CD14-positive monocyte (primary cell): ENCODE measurements at regions not wholly inside any gene's neighbourhood (a gene's known extent, or its start where the extent isn't known, plus 50 kb on each side); places are given as distances from the start of the nearest gene placed in this dataset.

Experiments used
- DNase-seq, 3 donors: peaks; one replicate each; pipeline ENCODE4 v3.0.0-alpha.2; 2011 to 2022
- H2AFZ ChIP-seq: 2 replicates; pipeline ENCODE4 v1.6.0; 2012; ENCODE audit warnings: mild to moderate bottlenecking, low read depth, low read length, inconsistent platforms; ENCODE audit not compliant: insufficient read depth, poor library complexity, severe bottlenecking
- H3K27ac ChIP-seq, 2 donors: 1 replicate in 1 of 2; 2 replicates in 1 of 2; pipeline ENCODE4 v1.5.1; 2012 to 2013; ENCODE audit warnings: low read length in 2 of 2, control low read depth in 1 of 2, inconsistent platforms in 1 of 2, low read depth in 1 of 2, mild to moderate bottlenecking in 1 of 2
- H3K27me3 ChIP-seq, 2 donors: one replicate each; pipeline versions ENCODE4 v1.6.0 to v1.6.1; 2011 to 2013; ENCODE audit warnings: low read length in 2 of 2; ENCODE audit not compliant: control insufficient read depth in 2 of 2, insufficient read depth in 2 of 2
- H3K36me3 ChIP-seq, 2 donors: replicated peaks in 1 of 2; 1 replicate in 1 of 2; 2 replicates in 1 of 2; pipeline versions ENCODE4 v1.5.1 to v1.6.1; 2012 to 2013; ENCODE audit warnings: low read length in 2 of 2, control low read depth in 1 of 2, inconsistent platforms in 1 of 2, mild to moderate bottlenecking in 1 of 2; ENCODE audit not compliant: insufficient read depth in 2 of 2, control insufficient read depth in 1 of 2
- H3K4me1 ChIP-seq, 2 donors: 1 replicate in 1 of 2; 2 replicates in 1 of 2; pipeline versions ENCODE4 v1.5.1 to v1.6.1; 2012 to 2013; ENCODE audit warnings: low read length in 2 of 2, control low read depth in 1 of 2, inconsistent platforms in 1 of 2, mild to moderate bottlenecking in 1 of 2, moderate library complexity in 1 of 2; ENCODE audit not compliant: insufficient read depth in 2 of 2, control insufficient read depth in 1 of 2
- H3K4me2 ChIP-seq: replicated peaks from 2 replicates; pipeline ENCODE3; 2012; ENCODE audit warnings: low read length, moderate library complexity, mild to moderate bottlenecking; ENCODE audit not compliant: poor library complexity, severe bottlenecking; ENCODE audit errors: extremely low read depth
- H3K4me3 ChIP-seq, 3 experiments: fragments of 200-600 bp in 1 of 3; sonication (generic) in 1 of 3; replicated peaks in 1 of 3; 1 replicate in 2 of 3; 2 replicates in 1 of 3; pipeline ENCODE4 v1.5.1; 2011 to 2013; ENCODE audit warnings: low read length in 3 of 3, mild to moderate bottlenecking in 3 of 3, control low read depth in 2 of 3, low read depth in 2 of 3, inconsistent platforms in 1 of 3, moderate library complexity in 1 of 3
- H3K79me2 ChIP-seq: 2 replicates; pipeline ENCODE4 v1.6.0; 2012; ENCODE audit warnings: mild to moderate bottlenecking, control low read depth, inconsistent platforms, low read length, moderate library complexity; ENCODE audit not compliant: insufficient read depth
- H3K9ac ChIP-seq: 2 replicates; pipeline ENCODE4 v1.6.0; 2017; ENCODE audit warnings: low read length, mild to moderate bottlenecking; ENCODE audit not compliant: insufficient read depth, poor library complexity, severe bottlenecking
- H3K9me3 ChIP-seq, 2 donors: replicated peaks in 1 of 2; 1 replicate in 1 of 2; 2 replicates in 1 of 2; pipeline versions ENCODE4 v1.5.1 to v1.6.1; 2012 to 2013; ENCODE audit warnings: low read length in 2 of 2, control low read depth in 1 of 2; ENCODE audit not compliant: control insufficient read depth in 1 of 2, insufficient read depth in 1 of 2
- H4K20me1 ChIP-seq: 2 replicates; pipeline ENCODE4 v1.6.0; 2012; ENCODE audit warnings: mild to moderate bottlenecking, low read length, control low read depth, moderate library complexity; ENCODE audit not compliant: insufficient read depth
- H3K27ac Mint-ChIP-seq, 7 donors: one replicate each; pipeline ENCODE4 v1.8.0; 2020; ENCODE audit warnings: mild to moderate bottlenecking in 7 of 7, mixed read lengths in 7 of 7, moderate library complexity in 6 of 7, inconsistent platforms in 2 of 7
- H3K27me3 Mint-ChIP-seq, 3 donors: one replicate each; pipeline ENCODE4 v1.8.0; 2021 to 2022; ENCODE audit warnings: low read depth in 3 of 3, mild to moderate bottlenecking in 3 of 3, mixed read lengths in 3 of 3, moderate library complexity in 3 of 3, inconsistent platforms in 1 of 3
- H3K36me3 Mint-ChIP-seq, 2 donors: one replicate each; pipeline ENCODE4 v1.8.0; 2020; ENCODE audit warnings: mixed read lengths in 2 of 2, inconsistent platforms in 1 of 2, mild to moderate bottlenecking in 1 of 2
- H3K4me1 Mint-ChIP-seq: one replicate; pipeline ENCODE4 v1.8.0; 2020; ENCODE audit warnings: mild to moderate bottlenecking, mixed read lengths
- H3K4me3 Mint-ChIP-seq, 2 donors: one replicate each; pipeline ENCODE4 v1.8.0; 2020; ENCODE audit warnings: mild to moderate bottlenecking in 2 of 2, mixed read lengths in 2 of 2, moderate library complexity in 1 of 2
- H3K9me3 Mint-ChIP-seq, 7 donors: one replicate each; pipeline ENCODE4 v1.8.0; 2020 to 2022; ENCODE audit warnings: mixed read lengths in 7 of 7, mild to moderate bottlenecking in 6 of 7, moderate library complexity in 6 of 7, inconsistent platforms in 2 of 7
- WGBS: methylation state at CpG from one replicate; pipeline ENCODE4 v1.1.5; 2013; ENCODE audit warnings: missing lambda C conversion rate; ENCODE audit not compliant: insufficient coverage; 5-methylcytosine and 5-hydroxymethylcytosine counted together
- intact Hi-C, 2 donors: fragments of 100-400 bp; cut with micrococcal nuclease; formaldehyde crosslinking; loops; one replicate each; pipeline versions ENCODE4 v1.15.0 to v1.15.1; 2023
- TF ChIP-seq, protein P1 (sequence below): fragments of 200-600 bp; IDR thresholded peaks from one replicate; pipeline ENCODE4 v1.8.0; 2022; ENCODE audit warnings: antibody characterized with exemption, mild to moderate bottlenecking

DNA sequence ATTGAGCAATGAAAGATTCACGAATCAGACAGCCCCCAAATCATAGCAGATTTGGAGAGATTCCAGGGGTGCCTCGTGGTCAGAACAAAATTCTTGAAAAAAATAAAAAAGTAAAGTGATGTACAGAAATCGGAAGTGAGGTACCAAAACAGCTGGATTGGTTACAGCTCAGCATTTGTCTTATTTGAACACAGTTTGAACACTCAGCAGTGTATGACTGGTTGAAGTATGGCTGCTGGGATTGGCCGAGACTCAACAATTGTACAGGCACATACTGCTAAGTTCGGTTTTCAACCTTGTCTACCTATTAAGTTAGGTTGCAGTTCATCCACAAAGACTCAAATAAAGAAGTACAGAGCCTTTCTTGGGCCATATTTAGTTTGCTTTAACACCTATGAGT, 865.4 kb upstream of the TMEM132C start:
- Histone ChIP-seq H3K27me3 (no peaks in the 10 kb centered on the region), H3K9me3 (no peaks in the 10 kb centered on the region), H3K4me2 (no peak overlapping the region), H3K4me1 (no peaks in the 10 kb centered on the region), H3K36me3 (no peaks in the 10 kb centered on the region), H3K9ac (no peak overlapping the region), H3K79me2 (no peaks in the 10 kb centered on the region), H3K4me3 (no peak overlapping the region), H4K20me1 (no peaks in the 10 kb centered on the region), H2AFZ (no peak overlapping the region), H3K27ac (no peak overlapping the region)
- peaks cover 0 to 2% (median 1%) of the 10 kb centered on the region in 3 donors for H3K27me3 Mint-ChIP-seq
- H3K27ac Mint-ChIP-seq: no peak overlapping the region
- WGBS: 74% methylated on average over 2 of the region's 5 CpGs
- H3K4me3 Mint-ChIP-seq: no peak overlapping the region
- DNase-seq: no peak
- intact Hi-C loops: no loop called here
- H3K36me3 Mint-ChIP-seq: no peaks in the 10 kb centered on the region
- TF ChIP-seq, protein P1, sequence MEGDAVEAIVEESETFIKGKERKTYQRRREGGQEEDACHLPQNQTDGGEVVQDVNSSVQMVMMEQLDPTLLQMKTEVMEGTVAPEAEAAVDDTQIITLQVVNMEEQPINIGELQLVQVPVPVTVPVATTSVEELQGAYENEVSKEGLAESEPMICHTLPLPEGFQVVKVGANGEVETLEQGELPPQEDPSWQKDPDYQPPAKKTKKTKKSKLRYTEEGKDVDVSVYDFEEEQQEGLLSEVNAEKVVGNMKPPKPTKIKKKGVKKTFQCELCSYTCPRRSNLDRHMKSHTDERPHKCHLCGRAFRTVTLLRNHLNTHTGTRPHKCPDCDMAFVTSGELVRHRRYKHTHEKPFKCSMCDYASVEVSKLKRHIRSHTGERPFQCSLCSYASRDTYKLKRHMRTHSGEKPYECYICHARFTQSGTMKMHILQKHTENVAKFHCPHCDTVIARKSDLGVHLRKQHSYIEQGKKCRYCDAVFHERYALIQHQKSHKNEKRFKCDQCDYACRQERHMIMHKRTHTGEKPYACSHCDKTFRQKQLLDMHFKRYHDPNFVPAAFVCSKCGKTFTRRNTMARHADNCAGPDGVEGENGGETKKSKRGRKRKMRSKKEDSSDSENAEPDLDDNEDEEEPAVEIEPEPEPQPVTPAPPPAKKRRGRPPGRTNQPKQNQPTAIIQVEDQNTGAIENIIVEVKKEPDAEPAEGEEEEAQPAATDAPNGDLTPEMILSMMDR: no peak
- H3K4me1 Mint-ChIP-seq: no peaks in the 10 kb centered on the region
- H3K9me3 Mint-ChIP-seq: peaks cover 2 to 6% (median 4%) of the 10 kb centered on the region in 7 donors

DNA sequence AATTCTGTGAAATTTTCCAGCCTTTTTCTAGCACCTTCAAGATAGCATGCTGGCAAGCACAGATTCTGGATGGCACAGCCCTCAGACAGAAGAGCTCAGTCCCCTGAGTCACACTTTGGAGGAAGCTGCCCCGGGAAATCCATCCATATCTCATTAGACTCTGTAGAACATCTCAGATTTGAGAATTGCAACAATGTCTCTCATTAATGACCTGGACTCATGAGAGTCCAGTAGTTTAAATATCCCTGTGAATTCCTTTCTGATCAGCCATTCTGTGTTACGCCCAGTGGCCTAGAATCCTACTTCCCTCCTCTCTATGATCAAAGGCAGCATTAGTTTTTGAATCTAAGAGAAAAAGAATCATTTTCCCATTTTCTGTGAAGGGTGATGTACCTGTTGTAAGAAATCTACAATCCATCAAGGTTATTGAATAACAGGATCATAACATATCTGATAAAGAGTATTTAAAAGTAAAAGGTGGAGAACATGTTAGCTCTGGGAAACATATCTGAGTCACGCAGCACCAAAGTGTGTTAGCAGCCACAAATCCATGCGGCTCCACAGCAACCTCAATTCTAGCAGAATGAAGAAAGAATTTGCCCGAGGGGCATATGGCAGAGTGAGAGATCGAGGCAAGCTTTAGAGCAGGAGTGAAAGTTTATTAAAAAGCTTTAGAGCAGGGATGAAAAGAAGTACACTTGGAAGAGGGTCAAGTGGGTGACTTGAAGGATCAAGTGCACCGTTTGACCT, 855.6 kb upstream of the TMEM132C start:
- 93% methylated on average over 6 of the region's 7 CpGs for whole genome bisulfite sequencing
- Histone ChIP-seq H3K9me3 (peaks cover 0 to 8% of the 10 kb centered on the region in 2 donors), H3K9ac (no peak overlapping the region), H3K79me2 (no peaks in the 10 kb centered on the region), H3K4me2 (no peak overlapping the region), H3K4me1 (no peaks in the 10 kb centered on the region), H4K20me1 (no peaks in the 10 kb centered on the region), H3K27me3 (no peaks in the 10 kb centered on the region), H2AFZ (no peak overlapping the region), H3K4me3 (no peak overlapping the region), H3K36me3 (no peaks in the 10 kb centered on the region), H3K27ac (no peak overlapping the region)
- H3K4me3 Mint-ChIP-seq: no peak overlapping the region
- intact Hi-C loops: no loop called here
- no peak for DNase-seq
- H3K27me3 Mint-ChIP-seq: no peaks in the 10 kb centered on the region
- H3K27ac Mint-ChIP-seq: no peak overlapping the region
- no peaks in the 10 kb centered on the region for H3K36me3 Mint-ChIP-seq
- peaks cover 0 to 7% (median 2%) of the 10 kb centered on the region in 7 donors for H3K9me3 Mint-ChIP-seq
- TF ChIP-seq, protein P1: no peak
- H3K4me1 Mint-ChIP-seq: no peaks in the 10 kb centered on the region
